HEK293T (cell line): ENCODE measurements at regions not wholly inside any gene's neighbourhood (a gene's known extent, or its start where the extent isn't known, plus 50 kb on each side); places are given as distances from the start of the nearest gene placed in this dataset.
"Not testable (repeated sequence)": the region's sequence is repeated elsewhere in the genome, so short reads cannot be mapped to it uniquely, and the experiment has no call there.

ENCODE experiments used
- CTCF ChIA-PET: fragments of 350-600 bp; formaldehyde crosslinking; extraction: SDS; loops from one replicate; lab custom pipeline; 2021; ENCODE audit warnings: antibody characterized with exemption, inconsistent platforms; lab: Yijun Ruan, JAX
- POLR2A ChIA-PET: fragments of 350-600 bp; formaldehyde crosslinking; extraction: SDS; loops from one replicate; lab custom pipeline; 2020; ENCODE audit warnings: antibody characterized with exemption, inconsistent platforms; lab: Yijun Ruan, JAX
- DNase-seq: peaks from one replicate; pipeline ENCODE4 v3.0.0; 2012; ENCODE audit warnings: mixed read lengths; ENCODE audit errors: extremely low spot score
- ARNT ChIP-seq: fragments of 450-650 bp; IDR thresholded peaks from 2 replicates; pipeline ENCODE4 v1.6.1; 2017; ENCODE audit warnings: mild to moderate bottlenecking
- BHLHE40 ChIP-seq: fragments of 450-650 bp; IDR thresholded peaks from 2 replicates; pipeline ENCODE4 v1.6.1; 2016; ENCODE audit warnings: mild to moderate bottlenecking, moderate library complexity, borderline replicate concordance
- CTBP1 ChIP-seq: fragments of 450-650 bp; IDR thresholded peaks from 2 replicates; pipeline ENCODE4 v1.6.1; 2016; ENCODE audit warnings: borderline replicate concordance
- ELF4 ChIP-seq: fragments of 450-650 bp; IDR thresholded peaks from 2 replicates; pipeline ENCODE4 v1.6.1; 2017; ENCODE audit warnings: antibody characterized with exemption
- FOXA1 ChIP-seq: fragments of 450-650 bp; IDR thresholded peaks from 2 replicates; pipeline ENCODE4 v1.6.1; 2016; ENCODE audit warnings: mild to moderate bottlenecking
- FOXK2 ChIP-seq: fragments of 450-650 bp; IDR thresholded peaks from 2 replicates; pipeline ENCODE4 v1.6.1; 2016; ENCODE audit warnings: mild to moderate bottlenecking
- FOXM1 ChIP-seq: fragments of 450-650 bp; IDR thresholded peaks from 2 replicates; pipeline ENCODE4 v1.6.1; 2017; ENCODE audit warnings: mild to moderate bottlenecking, borderline replicate concordance
- HDGF ChIP-seq: fragments of 450-650 bp; IDR thresholded peaks from 2 replicates; pipeline ENCODE4 v1.6.1; 2017; ENCODE audit warnings: antibody characterized with exemption, borderline replicate concordance
- L3MBTL2 ChIP-seq: fragments of 450-650 bp; conservative IDR thresholded peaks from 2 replicates; pipeline ENCODE4 v1.6.1; 2016; ENCODE audit warnings: mild to moderate bottlenecking
- LEF1 ChIP-seq: fragments of 450-650 bp; IDR thresholded peaks from 2 replicates; pipeline ENCODE4 v1.6.1; 2017; ENCODE audit warnings: mild to moderate bottlenecking, borderline replicate concordance
- NFRKB ChIP-seq: fragments of 450-650 bp; IDR thresholded peaks from 2 replicates; pipeline ENCODE4 v1.6.1; 2016; ENCODE audit warnings: mild to moderate bottlenecking, moderate library complexity
- PKNOX1 ChIP-seq: fragments of 450-650 bp; IDR thresholded peaks from 2 replicates; pipeline ENCODE4 v1.6.1; 2016
- SP1 ChIP-seq: fragments of 450-650 bp; IDR thresholded peaks from 2 replicates; pipeline ENCODE4 v1.6.1; 2017
- SUZ12 ChIP-seq: fragments of 450-650 bp; IDR thresholded peaks from 2 replicates; pipeline ENCODE4 v1.6.1; 2016; ENCODE audit warnings: mild to moderate bottlenecking
- TARDBP ChIP-seq: fragments of 450-650 bp; IDR thresholded peaks from 2 replicates; pipeline ENCODE4 v1.6.1; 2016
- ZNF384 ChIP-seq: fragments of 450-650 bp; IDR thresholded peaks from 2 replicates; pipeline ENCODE4 v1.6.1; 2016

GRCh38 chr7:45328403-45328981, 170.9 kb downstream of the RAMP3 start:
- no peak for DNase-seq
- TF ChIP-seq FOXK2, result no peak
- CTCF ChIA-PET, result no interaction called here
- POLR2A ChIA-PET, result no interaction called here

GRCh38 chr7:45331563-45331962, 174.0 kb downstream of the RAMP3 start:
- POLR2A ChIA-PET, result no interaction called here
- CTCF ChIA-PET, result no interaction called here
- no peak for DNase-seq
- no peak for TF ChIP-seq TARDBP
- TF ChIP-seq SP1, result no peak
- no peak for TF ChIP-seq SUZ12
- TF ChIP-seq CTBP1, result no peak
- TF ChIP-seq HDGF, result no peak
- no peak for TF ChIP-seq BHLHE40
- no peak for TF ChIP-seq ARNT
- no peak for TF ChIP-seq FOXK2
- TF ChIP-seq ZNF384, result no peak
- TF ChIP-seq LEF1, result no peak
- TF ChIP-seq PKNOX1, result no peak
- TF ChIP-seq L3MBTL2, result no peak
- TF ChIP-seq FOXA1, result no peak
- no peak for TF ChIP-seq NFRKB
- no peak for TF ChIP-seq FOXM1
- TF ChIP-seq ELF4, result no peak

GRCh38 chr7:45335024-45335423, 177.4 kb downstream of the RAMP3 start:
- CTCF ChIA-PET, POLR2A ChIA-PET, DNase-seq: not testable (repeated sequence)

DNA sequence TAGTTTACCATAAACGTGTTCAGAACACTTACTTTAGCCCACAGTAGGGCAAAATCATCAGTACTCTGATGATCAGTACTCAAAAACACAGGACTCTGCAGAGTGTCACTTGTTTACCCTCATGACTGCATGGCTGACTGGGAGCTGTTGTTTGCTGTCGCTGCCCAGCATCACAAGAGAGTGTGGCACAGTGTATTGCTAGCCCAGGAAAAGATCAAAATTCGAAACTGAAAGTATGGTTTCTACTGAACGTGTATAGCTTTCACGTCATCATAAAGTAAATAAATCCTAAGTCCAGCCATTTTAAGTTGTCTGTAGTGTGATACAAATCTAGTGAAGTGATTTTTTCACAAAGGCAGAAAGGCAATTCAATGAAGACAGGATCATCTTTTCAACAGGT, 184.6 kb downstream of the RAMP3 start:
- no peak for DNase-seq
- TF ChIP-seq L3MBTL2, result no peak
- TF ChIP-seq PKNOX1, result no peak
- no peak for TF ChIP-seq FOXA1
- ChIA-PET POLR2A (no interaction called here), CTCF (interaction anchor here (0.7 kb wide), 1 partner anchor 9 kb away, joined by 3 read pairs; no protein-coding TSS in a partner anchor)

GRCh38 chr7:45343746-45344145, 186.2 kb downstream of the RAMP3 start:
- DNase-seq, result no peak
- TF ChIP-seq FOXK2, result no peak
- TF ChIP-seq ARNT, result no peak
- no peak for TF ChIP-seq SP1
- no peak for TF ChIP-seq FOXM1
- no peak for TF ChIP-seq BHLHE40
- TF ChIP-seq SUZ12, result no peak
- TF ChIP-seq ELF4, result no peak
- TF ChIP-seq TARDBP, result no peak
- TF ChIP-seq LEF1, result no peak
- TF ChIP-seq NFRKB, result no peak
- no peak for TF ChIP-seq FOXA1
- ChIA-PET CTCF (interaction anchor here (0.7 kb wide), 1 partner anchor 175 kb away, joined by 3 read pairs; no protein-coding TSS in a partner anchor), POLR2A (no interaction called here)

- ChIA-PET POLR2A (no interaction called here), CTCF (no interaction called here)
- no peak for DNase-seq
Measured at GRCh38 chr7:45347804-45348203, 190.2 kb downstream of the RAMP3 start.

GRCh38 chr7:45349090-45349489, 191.5 kb downstream of the RAMP3 start:
- DNase-seq, result no peak
- ChIA-PET POLR2A (no interaction called here), CTCF (no interaction called here)
- TF ChIP-seq LEF1, result no peak
- TF ChIP-seq FOXK2, result no peak
- TF ChIP-seq ELF4, result no peak
- no peak for TF ChIP-seq BHLHE40
- TF ChIP-seq ARNT, result no peak
- TF ChIP-seq ZNF384, result no peak
- no peak for TF ChIP-seq CTBP1
- no peak for TF ChIP-seq HDGF

More at GRCh38 chr7:45347804-45348203, 190.2 kb downstream of the RAMP3 start:
- TF ChIP-seq SP1 (no peak), L3MBTL2 (no peak), FOXA1 (no peak), ARNT (no peak), PKNOX1 (no peak), FOXK2 (no peak), ELF4 (no peak), FOXM1 (no peak)

DNA sequence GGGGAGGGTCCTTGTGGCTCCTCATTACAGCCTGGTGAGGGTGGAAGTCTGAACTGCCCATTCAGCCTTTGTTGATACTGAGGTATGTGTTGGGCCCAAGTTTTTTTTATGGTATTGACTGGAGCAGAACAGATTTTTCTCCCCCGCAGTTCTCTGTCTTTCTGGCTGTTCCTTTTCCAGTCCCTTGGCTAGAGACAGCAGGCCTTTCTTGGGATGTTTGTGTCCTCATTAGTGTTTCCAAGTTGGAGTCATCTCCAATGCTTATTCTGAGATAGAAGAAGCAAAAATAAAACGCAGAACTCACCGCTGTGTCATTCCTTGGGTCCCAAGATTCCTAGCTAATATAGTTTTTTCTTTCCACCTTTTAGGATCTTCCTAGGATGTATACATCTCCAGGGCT, 193.3 kb downstream of the RAMP3 start:
- DNase-seq, result no peak
- POLR2A ChIA-PET, result no interaction called here
- TF ChIP-seq ELF4 (no peak), CTBP1 (no peak), TARDBP (no peak), ARNT (no peak), FOXM1 (no peak), HDGF (no peak), NFRKB (no peak), SUZ12 (no peak)
- CTCF ChIA-PET, result interaction anchor here (0.6 kb wide), 1 partner anchor 9 kb away, joined by 3 read pairs; no protein-coding TSS in a partner anchor
